GM18868 (cell line): ENCODE measurements at regions not wholly inside any gene's neighbourhood (a gene's known extent, or its start where the extent isn't known, plus 50 kb on each side); places are given as distances from the start of the nearest gene placed in this dataset.

Source experiments
- ATAC-seq: cut with Tn5 transposase; IDR thresholded peaks from one replicate; pipeline ENCODE4 v1.9.1; 2021; ENCODE audit warnings: mild to moderate bottlenecking, moderate library complexity; ENCODE audit not compliant: unreplicated experiment

GRCh38 chr2:66717218-66717905 is 282.4 kb downstream of the MEIS1 start:
- no peak for ATAC-seq

GRCh38 chr2:66717973-66718372 is 283.0 kb downstream of the MEIS1 start:
- no peak for ATAC-seq

- ATAC-seq, result no peak
Observed at GRCh38 chr2:66721776-66722175, 286.9 kb downstream of the MEIS1 start.

GRCh38 chr2:66724241-66724640 is 289.3 kb downstream of the MEIS1 start:
- ATAC-seq, result no peak

GRCh38 chr2:66729416-66730330 is 294.7 kb downstream of the MEIS1 start:
- ATAC-seq, result no peak

- no peak for ATAC-seq
Observed at GRCh38 chr2:66730441-66730840, 295.5 kb downstream of the MEIS1 start.

GRCh38 chr2:66733364-66733999 is 298.6 kb downstream of the MEIS1 start:
- no peak for ATAC-seq

- peak; percentile 52 for ATAC-seq
Observed at GRCh38 chr2:66748939-66749338, 314.0 kb downstream of the MEIS1 start.

- no peak for ATAC-seq
Observed at GRCh38 chr2:66749566-66749965, 314.6 kb downstream of the MEIS1 start.

- no peak for ATAC-seq
Observed at GRCh38 chr2:66753257-66753656, 318.3 kb downstream of the MEIS1 start.

- ATAC-seq, result no peak
Observed at GRCh38 chr2:66753660-66754059, 318.7 kb downstream of the MEIS1 start.

- no peak for ATAC-seq
Observed at GRCh38 chr2:66755974-66756373, 321.0 kb downstream of the MEIS1 start.

GRCh38 chr2:66761826-66762225 is 326.9 kb downstream of the MEIS1 start:
- no peak for ATAC-seq

- ATAC-seq, result no peak
Observed at GRCh38 chr2:66762761-66763160, 327.8 kb downstream of the MEIS1 start.

GRCh38 chr2:66766582-66766981 is 331.7 kb downstream of the MEIS1 start:
- ATAC-seq, result no peak

- no peak for ATAC-seq
Observed at GRCh38 chr2:66771359-66771976, 336.5 kb downstream of the MEIS1 start.

GRCh38 chr2:66772618-66773017 is 337.7 kb downstream of the MEIS1 start:
- no peak for ATAC-seq

- no peak for ATAC-seq
Observed at GRCh38 chr2:66775730-66776422, 341.0 kb downstream of the MEIS1 start.

GRCh38 chr2:66781804-66782203 is 346.9 kb downstream of the MEIS1 start:
- no peak for ATAC-seq

- no peak for ATAC-seq
Observed at GRCh38 chr2:66782780-66783361, 347.9 kb downstream of the MEIS1 start.
